Kidney (tissue), 13 donors: ENCODE measurements at regions not wholly inside any gene's neighbourhood (a gene's known extent, or its start where the extent isn't known, plus 50 kb on each side); places are given as distances from the start of the nearest gene placed in this dataset.
A peak's percentile ranks its signal among the peaks of the same experiment; 100 is the strongest.
"Not testable (repeated sequence)": the region's sequence is repeated elsewhere in the genome, so short reads cannot be mapped to it uniquely, and the experiment has no call there.

Experiments used
- DNase-seq, 5 donors: peaks; one replicate each; pipeline ENCODE4 v3.0.0-alpha.2; 2013 to 2020
- FAIRE-seq: peaks from 2 replicates; lab custom pipeline; 2012; peaks lifted over from hg19 to GRCh38; lab: Jason Lieb, UNC
- H3K27ac ChIP-seq, 2 donors: one replicate each; pipeline ENCODE4 v1.7.0; 2013; ENCODE audit warnings: low read depth in 2 of 2, low read length in 2 of 2, inconsistent platforms in 1 of 2
- H3K27me3 ChIP-seq: one replicate; pipeline ENCODE4 v1.7.1; 2013; ENCODE audit warnings: low read length, inconsistent platforms; ENCODE audit not compliant: control insufficient read depth, insufficient read depth
- H3K36me3 ChIP-seq, 3 donors: one replicate each; pipeline versions ENCODE4 v1.7.0 to v1.7.1; 2013; ENCODE audit warnings: low read length in 3 of 3, control low read depth in 1 of 3, inconsistent platforms in 1 of 3; ENCODE audit not compliant: insufficient read depth in 3 of 3, control insufficient read depth in 2 of 3
- H3K4me1 ChIP-seq, 3 donors: one replicate each; pipeline versions ENCODE4 v1.7.0 to v1.7.1; 2013; ENCODE audit warnings: low read length in 3 of 3, inconsistent platforms in 1 of 3, low read depth in 1 of 3; ENCODE audit not compliant: control insufficient read depth in 2 of 3, insufficient read depth in 2 of 3
- H3K4me3 ChIP-seq, 3 donors: one replicate each; pipeline versions ENCODE4 v1.7.0 to v1.8.1; 2013; ENCODE audit warnings: low read length in 3 of 3, control low read depth in 1 of 3, inconsistent platforms in 1 of 3
- H3K9ac ChIP-seq, 3 donors: one replicate each; pipeline versions ENCODE4 v1.7.0 to v1.7.1; 2013; ENCODE audit warnings: low read length in 3 of 3, control low read depth in 1 of 3, inconsistent platforms in 1 of 3
- H3K9me3 ChIP-seq, 3 donors: one replicate each; pipeline versions ENCODE4 v1.7.0 to v1.7.1; 2013; ENCODE audit warnings: low read length in 3 of 3, control low read depth in 1 of 3, inconsistent platforms in 1 of 3; ENCODE audit not compliant: control insufficient read depth in 2 of 3, insufficient read depth in 1 of 3
- intact Hi-C: fragments of 100-400 bp; cut with DNase I; formaldehyde crosslinking; loops from one replicate; pipeline ENCODE4 v1.11.1; 2022
- TF ChIP-seq, protein P1 (sequence below): IDR thresholded peaks from 3 replicates; pipeline ENCODE4 v1.5.1; 2012; ENCODE audit warnings: mild to moderate bottlenecking, moderate library complexity, borderline replicate concordance; ENCODE audit not compliant: insufficient read depth; ENCODE audit errors: extremely low read depth
- donor health status: control.
- donor health status: control.
- donor health status: control.
- donor health status: control.
- donor health status: control.
- donor health status: DM: yes; HTN: yes; CAD: no.
- donor health status: Normal renal cell carcinoma (clear cell type).

DNA sequence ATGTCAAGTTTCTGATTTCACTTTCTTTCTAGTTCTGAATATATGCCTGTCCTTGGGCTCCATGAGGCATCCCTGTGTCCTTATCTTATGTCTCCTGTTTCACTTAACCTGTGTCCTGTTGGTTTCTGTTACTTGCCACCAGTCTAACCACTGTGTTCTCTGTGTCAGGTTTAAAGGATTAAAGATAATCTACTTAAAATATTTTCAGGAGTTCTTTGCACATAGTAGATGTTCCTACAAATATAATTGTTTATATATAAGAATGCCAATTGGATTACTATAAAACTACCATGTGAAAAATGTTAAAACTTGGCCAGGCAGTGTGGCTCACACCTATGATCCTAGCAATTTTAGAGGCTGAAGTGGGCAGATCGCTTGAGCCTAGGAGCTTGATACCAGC, 406.4 kb downstream of the CCER1 start:
- intact Hi-C loops: no loop called here
- H3K4me1 ChIP-seq: no peaks in the 10 kb centered on the region

GRCh38 chr12:90546511-90546910, 408.5 kb downstream of the CCER1 start:
- no peak overlapping the region for H3K27ac ChIP-seq
- DNase-seq (no peak), FAIRE-seq (no peak)
- H3K4me1 ChIP-seq: no peaks in the 10 kb centered on the region
- no peaks in the 10 kb centered on the region for H3K27me3 ChIP-seq
- no peak overlapping the region for H3K4me3 ChIP-seq
- no peak overlapping the region for H3K9ac ChIP-seq
- no peaks in the 10 kb centered on the region for H3K36me3 ChIP-seq
- H3K9me3 ChIP-seq: no peaks in the 10 kb centered on the region
- intact Hi-C loops: no loop called here
- TF ChIP-seq, protein P1, sequence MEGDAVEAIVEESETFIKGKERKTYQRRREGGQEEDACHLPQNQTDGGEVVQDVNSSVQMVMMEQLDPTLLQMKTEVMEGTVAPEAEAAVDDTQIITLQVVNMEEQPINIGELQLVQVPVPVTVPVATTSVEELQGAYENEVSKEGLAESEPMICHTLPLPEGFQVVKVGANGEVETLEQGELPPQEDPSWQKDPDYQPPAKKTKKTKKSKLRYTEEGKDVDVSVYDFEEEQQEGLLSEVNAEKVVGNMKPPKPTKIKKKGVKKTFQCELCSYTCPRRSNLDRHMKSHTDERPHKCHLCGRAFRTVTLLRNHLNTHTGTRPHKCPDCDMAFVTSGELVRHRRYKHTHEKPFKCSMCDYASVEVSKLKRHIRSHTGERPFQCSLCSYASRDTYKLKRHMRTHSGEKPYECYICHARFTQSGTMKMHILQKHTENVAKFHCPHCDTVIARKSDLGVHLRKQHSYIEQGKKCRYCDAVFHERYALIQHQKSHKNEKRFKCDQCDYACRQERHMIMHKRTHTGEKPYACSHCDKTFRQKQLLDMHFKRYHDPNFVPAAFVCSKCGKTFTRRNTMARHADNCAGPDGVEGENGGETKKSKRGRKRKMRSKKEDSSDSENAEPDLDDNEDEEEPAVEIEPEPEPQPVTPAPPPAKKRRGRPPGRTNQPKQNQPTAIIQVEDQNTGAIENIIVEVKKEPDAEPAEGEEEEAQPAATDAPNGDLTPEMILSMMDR: no peak

More for the DNA sequence above, 406.4 kb downstream of the CCER1 start:
- FAIRE-seq (no peak), DNase-seq (no peak)
- Histone ChIP-seq H3K4me3 (no peak overlapping the region), H3K27ac (no peak overlapping the region), H3K27me3 (no peaks in the 10 kb centered on the region), H3K9me3 (no peaks in the 10 kb centered on the region), H3K36me3 (no peaks in the 10 kb centered on the region), H3K9ac (no peak overlapping the region)
- TF ChIP-seq, protein P1: no peak

DNA sequence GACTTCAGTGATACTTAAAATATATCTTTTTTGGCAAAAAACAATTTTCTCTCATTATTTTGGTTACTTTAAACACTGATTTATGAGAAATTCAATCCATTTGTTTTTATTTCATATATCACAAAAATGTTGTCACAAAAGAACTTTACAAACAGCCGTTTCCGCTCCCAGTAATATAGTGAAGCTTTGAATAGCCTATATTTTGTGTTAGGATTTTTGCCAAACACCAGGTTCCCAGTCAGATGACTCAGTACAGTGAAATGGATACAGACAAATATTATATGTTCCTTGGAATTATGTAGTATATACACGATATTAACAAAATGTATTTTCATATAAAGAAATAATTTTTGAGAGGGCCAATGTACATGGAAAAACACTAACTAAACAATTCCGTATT, 411.1 kb downstream of the CCER1 start:
- no peaks in the 10 kb centered on the region for H3K4me1 ChIP-seq
- H3K4me3 ChIP-seq: no peak overlapping the region
- no peaks in the 10 kb centered on the region for H3K36me3 ChIP-seq
- H3K27ac ChIP-seq: no peak overlapping the region
- intact Hi-C loops: no loop called here
- TF ChIP-seq, protein P1: no peak
- H3K9ac ChIP-seq: no peak overlapping the region
- no peak for FAIRE-seq
- peak in 2 of 5 donors; percentile 35 to 72 for DNase-seq
- no peaks in the 10 kb centered on the region for H3K27me3 ChIP-seq
- no peaks in the 10 kb centered on the region for H3K9me3 ChIP-seq

DNA sequence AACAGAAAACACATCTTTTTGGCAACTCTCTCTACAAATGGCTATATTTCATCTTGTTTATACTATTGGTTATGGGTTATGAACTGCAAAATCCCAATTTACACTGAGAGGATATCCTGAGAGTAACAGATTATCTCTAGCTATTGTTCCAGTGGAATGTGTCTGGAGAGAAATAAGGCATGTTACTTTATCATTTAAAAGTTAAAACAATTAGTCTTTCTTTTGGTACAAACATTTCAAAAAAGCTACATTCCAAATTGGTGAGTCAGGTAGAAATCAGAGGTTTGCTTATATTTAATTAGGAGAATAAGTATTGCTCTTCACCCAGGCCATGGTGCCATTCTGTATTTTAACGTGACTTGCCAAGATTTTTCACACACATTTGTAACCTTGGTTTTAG, 411.6 kb downstream of the CCER1 start:
- Histone ChIP-seq H3K36me3 (no peaks in the 10 kb centered on the region), H3K9ac (no peak overlapping the region), H3K27me3 (no peaks in the 10 kb centered on the region), H3K9me3 (no peaks in the 10 kb centered on the region), H3K4me3 (no peak overlapping the region), H3K27ac (no peak overlapping the region), H3K4me1 (no peaks in the 10 kb centered on the region)
- FAIRE-seq: no peak
- TF ChIP-seq, protein P1: no peak
- intact Hi-C loops: no loop called here
- peak in 1 of 5 donors; percentile 18 for DNase-seq

DNA sequence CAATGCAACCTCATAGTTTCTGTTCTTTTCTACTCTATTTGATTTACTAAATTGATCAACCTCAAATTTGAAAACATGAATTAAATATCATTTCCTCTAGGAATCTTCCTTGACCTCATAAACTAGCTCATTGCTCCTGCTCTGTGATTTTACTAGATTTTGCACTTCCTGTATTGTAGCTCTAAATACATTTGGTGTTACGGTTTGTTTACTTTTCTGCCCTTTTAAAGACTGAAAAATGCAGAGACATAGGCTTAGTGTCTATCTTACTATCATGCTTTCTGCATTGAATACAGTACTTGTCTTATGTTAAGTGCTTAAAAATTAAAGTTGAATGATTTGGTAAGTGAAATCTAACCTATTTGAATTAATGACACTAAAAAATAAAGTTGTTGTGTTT, 412.1 kb downstream of the CCER1 start:
- DNase-seq, H3K36me3 ChIP-seq, H3K9me3 ChIP-seq, FAIRE-seq, H3K4me1 ChIP-seq, H3K9ac ChIP-seq, intact Hi-C loops, H3K4me3 ChIP-seq, H3K27me3 ChIP-seq, H3K27ac ChIP-seq: not testable (repeated sequence)

- DNase-seq, H3K27ac ChIP-seq, H3K9me3 ChIP-seq, FAIRE-seq, H3K4me1 ChIP-seq, H3K4me3 ChIP-seq, H3K9ac ChIP-seq, H3K36me3 ChIP-seq, intact Hi-C loops, H3K27me3 ChIP-seq: not testable (repeated sequence)
Observed at GRCh38 chr12:90533828-90534227, 421.1 kb downstream of the CCER1 start.
